ENCODE measurements at regions not wholly inside any gene's neighbourhood (a gene's known extent, or its start where the extent isn't known, plus 50 kb on each side); places are given as distances from the start of the nearest gene placed in this dataset.
"Not testable (repeated sequence)": the region's sequence is repeated elsewhere in the genome, so short reads cannot be mapped to it uniquely, and the experiment has no call there.

DNA sequence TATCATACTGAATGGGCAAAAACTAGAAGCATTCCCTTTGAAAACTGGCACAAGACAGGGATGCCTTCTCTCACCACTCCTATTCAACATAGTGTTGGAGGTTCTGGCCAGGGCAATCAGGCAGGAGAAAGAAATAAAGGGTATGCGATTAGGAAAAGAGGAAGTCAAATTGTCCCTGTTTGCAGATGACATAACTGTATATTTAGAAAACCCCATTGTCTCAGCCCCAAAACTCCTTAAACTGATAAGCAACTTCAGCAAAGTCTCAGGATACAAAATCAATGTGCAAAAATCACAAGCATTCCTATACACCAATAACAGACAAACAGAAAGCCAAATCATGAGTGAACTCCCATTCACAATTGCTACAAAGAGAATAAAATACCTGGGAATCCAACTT lies 52.5 kb upstream of the CCDC71L start:
- H3F3A ChIP-seq (ENCODE audit: insufficient read depth, low read depth): peaks cover 13% of the 10 kb centered on the region; the same call in 1 of the 2 replicates
- intact Hi-C loops (cut with micrococcal nuclease; ENCODE audit: unreplicated experiment); H2AFZ ChIP-seq; H4K20me1 ChIP-seq (ENCODE audit: insufficient read depth); DNase-seq; H3K27ac ChIP-seq; H3K79me2 ChIP-seq (ENCODE audit: low read depth); BruUV-seq (replicated peaks); H3K4me2 ChIP-seq; H3K4me3 ChIP-seq; H3K27me3 ChIP-seq (ENCODE audit: insufficient read depth, low read depth); CTCF ChIA-PET; POLR2A ChIA-PET (ENCODE audit: unreplicated experiment); H3K36me3 ChIP-seq (ENCODE audit: low read depth); H3K9me2 ChIP-seq (ENCODE audit: insufficient read depth): not testable (repeated sequence)
- peaks cover 17% of the 10 kb centered on the region for H3K4me1 ChIP-seq (replicated peaks; ENCODE audit: insufficient read depth)
- peaks cover 21% of the 10 kb centered on the region; the same call in 1 of the 2 replicates for H3K9me3 ChIP-seq (ENCODE audit: insufficient read depth, low read depth)

DNA sequence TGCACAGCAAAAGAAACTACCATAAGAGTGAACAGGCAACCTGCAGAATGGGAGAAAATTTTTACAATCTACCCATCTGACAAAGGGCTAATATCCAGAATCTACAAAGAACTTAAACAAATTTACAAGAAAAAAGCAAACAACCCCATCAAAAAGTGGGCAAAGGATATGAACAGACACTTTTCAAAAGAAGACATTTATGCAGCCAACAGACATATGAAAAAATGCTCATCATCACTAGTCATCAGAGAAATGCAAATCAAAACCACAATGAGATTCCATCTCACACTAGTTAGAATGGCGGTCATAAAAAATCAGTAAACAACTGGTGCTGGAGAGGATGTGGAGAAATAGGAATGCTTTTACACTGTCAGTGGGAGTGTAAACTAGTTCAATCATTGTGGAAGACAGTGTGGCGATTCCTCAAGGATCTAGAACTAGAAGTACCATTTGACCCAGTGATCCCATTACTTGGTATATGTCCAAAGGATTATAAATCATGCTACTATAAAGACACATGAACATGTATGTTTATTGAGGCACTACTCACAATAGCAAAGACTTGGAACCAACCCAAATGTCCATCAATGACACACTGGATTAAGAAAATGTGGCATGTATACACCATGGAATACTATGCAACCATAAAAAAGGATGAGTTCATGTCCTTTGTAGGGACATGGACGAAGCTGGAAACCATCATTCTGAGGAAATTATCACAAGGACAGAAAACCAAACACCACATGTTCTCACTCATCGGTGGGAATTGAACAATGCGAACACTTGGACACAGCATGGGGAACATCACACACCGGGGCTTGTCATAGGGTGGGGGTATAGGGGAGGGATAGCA lies 53.9 kb upstream of the CCDC71L start:
- intact Hi-C loops (cut with micrococcal nuclease; ENCODE audit: unreplicated experiment); H4K20me1 ChIP-seq (ENCODE audit: insufficient read depth); H3K4me2 ChIP-seq; DNase-seq; H3K36me3 ChIP-seq (ENCODE audit: low read depth); H3K4me3 ChIP-seq; H3K9me2 ChIP-seq (ENCODE audit: insufficient read depth); H3K27ac ChIP-seq; POLR2A ChIA-PET (ENCODE audit: unreplicated experiment); H3K27me3 ChIP-seq (ENCODE audit: insufficient read depth, low read depth); BruUV-seq (replicated peaks); H3K79me2 ChIP-seq (ENCODE audit: low read depth); H2AFZ ChIP-seq; CTCF ChIA-PET: not testable (repeated sequence)
- Histone ChIP-seq H3F3A (ENCODE audit: insufficient read depth, low read depth) (peaks cover 26% of the 10 kb centered on the region; the same call in 1 of the 2 replicates), H3K4me1 (replicated peaks; ENCODE audit: insufficient read depth) (peaks cover 30% of the 10 kb centered on the region), H3K9me3 (ENCODE audit: insufficient read depth, low read depth) (peaks cover 31% of the 10 kb centered on the region)

DNA sequence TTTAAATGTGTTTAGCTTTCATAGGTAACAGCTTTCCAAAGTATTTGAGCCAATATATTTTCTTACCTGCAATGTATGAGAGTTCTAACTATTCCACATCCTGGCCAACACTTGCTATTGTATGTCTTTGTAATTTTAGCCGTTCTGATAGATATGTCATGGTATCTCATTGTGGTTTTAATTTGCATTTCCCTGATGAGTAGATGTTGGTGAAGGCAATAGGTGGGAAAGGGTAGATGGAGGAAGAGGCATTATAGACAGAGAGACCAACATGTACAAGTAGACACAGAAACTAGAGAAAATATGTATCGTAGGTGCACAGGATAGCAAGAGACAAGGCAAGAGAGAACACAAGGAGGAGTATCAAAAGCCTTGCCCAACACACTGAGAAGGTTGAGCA lies 54.8 kb upstream of the CCDC71L start:
- TF ChIP-seq EZH2 (IDR thresholded peaks at IDR 0.05; ENCODE audit: low read depth): no peak
- TF ChIP-seq, protein P1, sequence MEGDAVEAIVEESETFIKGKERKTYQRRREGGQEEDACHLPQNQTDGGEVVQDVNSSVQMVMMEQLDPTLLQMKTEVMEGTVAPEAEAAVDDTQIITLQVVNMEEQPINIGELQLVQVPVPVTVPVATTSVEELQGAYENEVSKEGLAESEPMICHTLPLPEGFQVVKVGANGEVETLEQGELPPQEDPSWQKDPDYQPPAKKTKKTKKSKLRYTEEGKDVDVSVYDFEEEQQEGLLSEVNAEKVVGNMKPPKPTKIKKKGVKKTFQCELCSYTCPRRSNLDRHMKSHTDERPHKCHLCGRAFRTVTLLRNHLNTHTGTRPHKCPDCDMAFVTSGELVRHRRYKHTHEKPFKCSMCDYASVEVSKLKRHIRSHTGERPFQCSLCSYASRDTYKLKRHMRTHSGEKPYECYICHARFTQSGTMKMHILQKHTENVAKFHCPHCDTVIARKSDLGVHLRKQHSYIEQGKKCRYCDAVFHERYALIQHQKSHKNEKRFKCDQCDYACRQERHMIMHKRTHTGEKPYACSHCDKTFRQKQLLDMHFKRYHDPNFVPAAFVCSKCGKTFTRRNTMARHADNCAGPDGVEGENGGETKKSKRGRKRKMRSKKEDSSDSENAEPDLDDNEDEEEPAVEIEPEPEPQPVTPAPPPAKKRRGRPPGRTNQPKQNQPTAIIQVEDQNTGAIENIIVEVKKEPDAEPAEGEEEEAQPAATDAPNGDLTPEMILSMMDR (conservative IDR thresholded peaks at IDR 0.05): no peak
- intact Hi-C loops (cut with micrococcal nuclease; ENCODE audit: unreplicated experiment): no loop called here
- Histone ChIP-seq H3K4me3 (no peak overlapping the region), H3K79me2 (ENCODE audit: low read depth) (no peaks in the 10 kb centered on the region), H3K27me3 (ENCODE audit: insufficient read depth, low read depth) (no peaks in the 10 kb centered on the region), H3K9me3 (ENCODE audit: insufficient read depth, low read depth) (peaks cover 33% of the 10 kb centered on the region), H3K27ac (no peak overlapping the region), H3K4me2 (no peak overlapping the region), H3K36me3 (ENCODE audit: low read depth) (no peaks in the 10 kb centered on the region), H4K20me1 (ENCODE audit: insufficient read depth) (no peaks in the 10 kb centered on the region), H3K9me2 (ENCODE audit: insufficient read depth) (no peaks in the 10 kb centered on the region), H2AFZ (no peak overlapping the region), H3K4me1 (replicated peaks; ENCODE audit: insufficient read depth) (peaks cover 30% of the 10 kb centered on the region), H3F3A (ENCODE audit: insufficient read depth, low read depth) (peaks cover 27% of the 10 kb centered on the region; the same call in 1 of the 2 replicates)
- DNase-seq: no peak
- no TSS peak for BruUV-seq (replicated peaks)
- CTCF ChIA-PET: no interaction called here
- POLR2A ChIA-PET (ENCODE audit: unreplicated experiment): interaction anchor here (0.6 kb wide), 1 partner anchor 60 kb away, joined by 4 read pairs; no protein-coding TSS in a partner anchor

DNA sequence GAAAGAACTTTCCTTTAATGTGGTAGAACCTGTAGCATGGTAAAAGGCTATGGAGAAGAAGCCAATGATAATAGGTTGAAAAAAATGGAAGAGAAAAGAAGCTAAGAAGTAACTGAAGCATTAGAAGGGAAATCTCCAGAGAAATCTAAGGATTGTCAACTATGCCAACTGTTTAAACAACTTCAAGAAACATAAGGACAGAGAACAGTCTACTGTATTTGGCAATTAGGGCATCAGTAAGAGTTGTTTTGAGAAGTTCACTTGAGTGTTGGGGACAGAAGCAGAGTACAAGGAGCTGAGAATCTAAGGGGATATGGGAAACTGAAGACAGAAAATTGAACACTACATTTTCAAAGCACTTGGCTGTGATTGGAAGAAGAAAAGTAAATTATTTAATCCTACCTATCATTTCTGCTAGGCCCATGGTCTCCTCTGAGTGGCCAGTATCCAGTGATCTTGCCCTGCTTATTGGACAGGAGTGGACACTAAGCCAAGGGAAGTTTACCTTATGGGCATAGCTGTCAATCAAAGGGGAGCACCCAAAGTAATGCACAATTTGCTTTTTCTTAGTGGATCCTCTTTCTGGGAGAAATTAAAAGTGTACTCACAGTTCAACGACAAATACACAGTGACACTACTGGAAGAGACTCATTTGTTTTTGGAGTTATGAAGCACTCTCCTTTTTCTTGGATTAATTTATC lies 56.4 kb upstream of the CCDC71L start:
- Histone ChIP-seq H3K4me1 (replicated peaks; ENCODE audit: insufficient read depth) (peaks cover 30% of the 10 kb centered on the region), H3K9me3 (ENCODE audit: insufficient read depth, low read depth) (peaks cover 38% of the 10 kb centered on the region), H3F3A (ENCODE audit: insufficient read depth, low read depth) (peaks cover 27% of the 10 kb centered on the region; the same call in 1 of the 2 replicates), H3K9me2 (ENCODE audit: insufficient read depth) (no peaks in the 10 kb centered on the region), H4K20me1 (ENCODE audit: insufficient read depth) (no peaks in the 10 kb centered on the region), H3K4me2 (peak overlapping the region; percentile 48), H3K79me2 (ENCODE audit: low read depth) (no peaks in the 10 kb centered on the region), H3K36me3 (ENCODE audit: low read depth) (no peaks in the 10 kb centered on the region), H3K27ac (peak overlapping the region; percentile 85), H3K27me3 (ENCODE audit: insufficient read depth, low read depth) (no peaks in the 10 kb centered on the region), H2AFZ (peak overlapping the region; percentile 61), H3K4me3 (peak overlapping the region; percentile 17; the same call in 1 of the 2 replicates)
- ChIA-PET POLR2A (ENCODE audit: unreplicated experiment) (interaction anchor here (0.6 kb wide), 3 partner anchors 38 to 999 kb away, joined by 3 to 7 read pairs (median 3); no protein-coding TSS in a partner anchor), CTCF (interaction anchor here (0.5 to 2.2 kb wide), 4 partner anchors 19 to 1429 kb away, joined by 3 to 7 read pairs (median 4); partner anchors contain the start of gene CCDC71L)
- DNase-seq: no peak
- TSS peak; percentile 87 for BruUV-seq (replicated peaks)
- no peak for TF ChIP-seq EZH2 (IDR thresholded peaks at IDR 0.05; ENCODE audit: low read depth)
- TF ChIP-seq, protein P1 (conservative IDR thresholded peaks at IDR 0.05): no peak
- intact Hi-C loops (cut with micrococcal nuclease; ENCODE audit: unreplicated experiment): no loop called here
